Astrocyte (in vitro differentiated cells and primary cell): ENCODE measurements at regions not wholly inside any gene's neighbourhood (a gene's known extent, or its start where the extent isn't known, plus 50 kb on each side); places are given as distances from the start of the nearest gene placed in this dataset.

Experiments
- EZH2 ChIP-seq: IDR thresholded peaks from 2 replicates; pipeline ENCODE4 v1.6.1; 2012; ENCODE audit warnings: mild to moderate bottlenecking, low read length, inconsistent platforms; ENCODE audit not compliant: insufficient read depth
- TF ChIP-seq, protein P1 (sequence below): IDR thresholded peaks from 2 replicates; pipeline ENCODE4 v1.5.1; 2011; ENCODE audit warnings: low read depth, mild to moderate bottlenecking, inconsistent platforms, low read length, moderate library complexity; ENCODE audit not compliant: insufficient read depth

DNA sequence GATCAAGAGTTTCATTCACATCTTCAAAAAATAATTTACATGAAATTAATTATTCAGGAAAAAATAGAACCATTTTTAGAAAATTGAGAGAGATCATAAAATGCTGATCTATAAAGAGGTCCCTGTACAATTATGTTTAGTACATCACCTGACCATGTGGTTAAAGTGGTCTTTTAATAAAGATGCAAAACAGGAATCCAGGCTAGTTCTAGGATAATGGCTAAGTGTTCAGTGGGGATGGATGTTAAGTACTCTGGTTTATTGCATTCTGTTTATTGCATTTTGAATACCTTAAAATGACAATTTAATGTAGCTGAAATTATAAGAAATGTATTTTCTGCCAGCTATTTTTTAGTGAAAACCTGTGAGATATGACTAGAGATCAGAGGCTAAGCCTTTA lies 72.0 kb upstream of the SMC2 start:
- TF ChIP-seq, protein P1, sequence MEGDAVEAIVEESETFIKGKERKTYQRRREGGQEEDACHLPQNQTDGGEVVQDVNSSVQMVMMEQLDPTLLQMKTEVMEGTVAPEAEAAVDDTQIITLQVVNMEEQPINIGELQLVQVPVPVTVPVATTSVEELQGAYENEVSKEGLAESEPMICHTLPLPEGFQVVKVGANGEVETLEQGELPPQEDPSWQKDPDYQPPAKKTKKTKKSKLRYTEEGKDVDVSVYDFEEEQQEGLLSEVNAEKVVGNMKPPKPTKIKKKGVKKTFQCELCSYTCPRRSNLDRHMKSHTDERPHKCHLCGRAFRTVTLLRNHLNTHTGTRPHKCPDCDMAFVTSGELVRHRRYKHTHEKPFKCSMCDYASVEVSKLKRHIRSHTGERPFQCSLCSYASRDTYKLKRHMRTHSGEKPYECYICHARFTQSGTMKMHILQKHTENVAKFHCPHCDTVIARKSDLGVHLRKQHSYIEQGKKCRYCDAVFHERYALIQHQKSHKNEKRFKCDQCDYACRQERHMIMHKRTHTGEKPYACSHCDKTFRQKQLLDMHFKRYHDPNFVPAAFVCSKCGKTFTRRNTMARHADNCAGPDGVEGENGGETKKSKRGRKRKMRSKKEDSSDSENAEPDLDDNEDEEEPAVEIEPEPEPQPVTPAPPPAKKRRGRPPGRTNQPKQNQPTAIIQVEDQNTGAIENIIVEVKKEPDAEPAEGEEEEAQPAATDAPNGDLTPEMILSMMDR = no peak
- no peak for TF ChIP-seq EZH2
